SW480 (cell line): ENCODE measurements at regions not wholly inside any gene's neighbourhood (a gene's known extent, or its start where the extent isn't known, plus 50 kb on each side); places are given as distances from the start of the nearest gene placed in this dataset.

Experiments used
- DNase-seq: peaks from one replicate; pipeline ENCODE4 v3.0.0-alpha.2; 2016; ENCODE audit warnings: low spot score

- no peak for DNase-seq
These were observed 813.1 kb upstream of the CCDC179 start for GRCh38 chr11:23673366-23673765.

- no peak for DNase-seq
These were observed 814.6 kb upstream of the CCDC179 start for GRCh38 chr11:23674866-23675265.

GRCh38 chr11:23679041-23679440, 817.8 kb upstream of the LUZP2 start:
- DNase-seq = no peak

- no peak for DNase-seq
These were observed 816.9 kb upstream of the LUZP2 start for GRCh38 chr11:23679981-23680380.

- no peak for DNase-seq
These were observed 816.2 kb upstream of the LUZP2 start for GRCh38 chr11:23680488-23681230.

GRCh38 chr11:23684701-23685100, 812.2 kb upstream of the LUZP2 start:
- DNase-seq = no peak

GRCh38 chr11:23687991-23688390, 808.9 kb upstream of the LUZP2 start:
- no peak for DNase-seq

GRCh38 chr11:23688411-23688810, 808.4 kb upstream of the LUZP2 start:
- no peak for DNase-seq

GRCh38 chr11:23688835-23689234, 808.0 kb upstream of the LUZP2 start:
- no peak for DNase-seq

GRCh38 chr11:23696688-23697415, 800.0 kb upstream of the LUZP2 start:
- DNase-seq = no peak

GRCh38 chr11:23704183-23704582, 792.7 kb upstream of the LUZP2 start:
- DNase-seq = no peak

- no peak for DNase-seq
These were observed 784.9 kb upstream of the LUZP2 start for GRCh38 chr11:23711981-23712380.

GRCh38 chr11:23719016-23719415, 777.8 kb upstream of the LUZP2 start:
- no peak for DNase-seq

- DNase-seq = no peak
These were observed 773.0 kb upstream of the LUZP2 start for GRCh38 chr11:23723861-23724260.

GRCh38 chr11:23725752-23726151, 771.1 kb upstream of the LUZP2 start:
- no peak for DNase-seq

- DNase-seq = no peak
These were observed 769.5 kb upstream of the LUZP2 start for GRCh38 chr11:23727387-23727786.

- DNase-seq = peak; percentile 39
These were observed 769.1 kb upstream of the LUZP2 start for GRCh38 chr11:23727794-23728193.

GRCh38 chr11:23729088-23729487, 767.8 kb upstream of the LUZP2 start:
- no peak for DNase-seq

GRCh38 chr11:23730307-23730998, 766.4 kb upstream of the LUZP2 start:
- DNase-seq = no peak

GRCh38 chr11:23732026-23732425, 764.8 kb upstream of the LUZP2 start:
- DNase-seq = no peak

- DNase-seq = no peak
These were observed 750.0 kb upstream of the LUZP2 start for GRCh38 chr11:23746896-23747295.

GRCh38 chr11:23749762-23750430, 747.0 kb upstream of the LUZP2 start:
- DNase-seq = no peak

GRCh38 chr11:23751280-23751679, 745.6 kb upstream of the LUZP2 start:
- DNase-seq = no peak
